ENCODE measurements at regions not wholly inside any gene's neighbourhood (a gene's known extent, or its start where the extent isn't known, plus 50 kb on each side); places are given as distances from the start of the nearest gene placed in this dataset.
"Not testable (repeated sequence)": the region's sequence is repeated elsewhere in the genome, so short reads cannot be mapped to it uniquely, and the experiment has no call there.

DNA sequence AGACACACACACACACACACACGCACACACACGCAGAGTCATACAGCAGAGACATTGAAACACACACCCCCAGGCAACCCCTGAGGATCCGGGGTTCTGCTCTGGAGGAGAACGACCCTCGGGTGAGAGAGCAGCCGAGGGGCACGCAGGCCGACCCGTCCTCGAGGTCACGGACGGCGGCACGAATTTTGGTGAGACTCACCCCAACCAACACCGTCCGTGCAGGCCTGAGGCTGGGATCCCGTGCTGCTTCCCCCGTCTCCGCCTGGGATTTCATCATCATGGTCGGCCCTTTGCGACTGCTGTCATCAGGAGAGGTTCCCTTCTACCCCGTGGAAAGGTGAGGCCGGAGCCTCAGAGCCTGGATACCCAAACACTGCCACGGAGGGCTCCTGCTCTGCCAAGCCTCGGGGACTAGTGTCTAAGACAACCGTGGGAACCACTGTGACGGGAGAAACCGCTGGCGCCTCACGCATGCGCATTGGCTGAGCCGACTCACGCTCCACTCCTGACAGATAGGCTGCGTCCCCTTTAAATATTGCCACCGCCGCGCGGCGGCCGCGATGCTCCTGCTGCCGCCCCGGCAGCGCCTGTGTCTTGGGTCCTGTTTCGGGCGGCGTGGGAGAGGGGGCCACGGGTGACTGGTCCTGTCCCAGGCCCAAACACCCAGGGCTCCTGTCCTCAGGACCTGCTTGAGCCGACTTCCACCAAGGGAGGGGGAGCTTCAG, 699.1 kb upstream of the TPTE start:
- not testable (repeated sequence) for H3K4me3 ChIP-seq (ENCODE audit: insufficient read depth, low read depth, low read length); H3K27me3 ChIP-seq (ENCODE audit: control insufficient read depth, insufficient read depth, low read length); DNase-seq; H3K36me3 ChIP-seq (replicated peaks; ENCODE audit: control insufficient read depth, insufficient read depth, low read length)

DNA sequence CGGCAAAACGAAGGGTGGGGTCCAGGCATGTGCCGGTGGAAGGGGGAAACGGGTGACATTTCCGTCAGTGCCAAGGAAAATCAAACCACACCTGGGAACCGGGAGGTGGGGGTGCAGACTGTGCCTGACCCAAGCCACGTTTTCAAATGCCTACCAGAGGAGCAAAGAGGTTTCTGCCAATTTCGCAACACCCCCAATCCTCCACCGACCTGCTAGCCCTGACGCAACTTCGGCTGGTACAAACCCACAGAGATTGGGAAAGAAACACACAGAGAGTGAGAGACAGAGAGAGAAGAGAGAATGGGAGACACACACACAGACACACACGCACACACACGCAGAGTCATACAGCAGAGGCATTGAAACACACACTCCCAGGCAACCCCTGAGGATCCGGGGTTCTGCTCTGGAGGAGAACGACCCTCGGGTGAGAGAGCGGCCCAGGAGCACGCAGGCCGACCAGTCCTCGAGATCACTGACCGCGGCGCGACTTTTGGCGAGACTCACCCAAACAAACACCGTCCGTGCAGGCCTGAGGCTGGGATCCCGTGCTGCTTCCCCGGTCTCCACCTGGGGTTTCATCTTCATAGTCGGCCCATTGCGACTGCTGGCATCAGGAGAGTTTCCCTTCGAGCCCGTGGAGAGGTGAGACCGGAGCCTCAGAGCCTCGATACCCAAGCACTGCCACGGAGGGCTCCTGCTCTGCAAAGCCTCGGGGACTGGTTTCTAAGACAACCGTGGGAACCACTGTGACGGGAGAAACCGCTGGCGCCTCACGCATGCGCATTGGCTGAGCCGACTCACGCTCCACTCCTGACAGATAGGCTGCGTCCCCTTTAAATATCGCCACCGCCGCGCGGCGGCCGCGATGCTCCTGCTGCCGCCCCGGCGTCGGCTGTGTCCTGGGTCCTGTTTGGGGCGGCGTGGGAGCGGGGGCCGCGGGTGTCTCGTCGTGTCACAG, 697.9 kb upstream of the TPTE start:
- H3K4me3 ChIP-seq (ENCODE audit: insufficient read depth, low read depth, low read length); H3K27me3 ChIP-seq (ENCODE audit: control insufficient read depth, insufficient read depth, low read length); H3K36me3 ChIP-seq (replicated peaks; ENCODE audit: control insufficient read depth, insufficient read depth, low read length): not testable (repeated sequence)
- DNase-seq: peak; percentile 1

DNA sequence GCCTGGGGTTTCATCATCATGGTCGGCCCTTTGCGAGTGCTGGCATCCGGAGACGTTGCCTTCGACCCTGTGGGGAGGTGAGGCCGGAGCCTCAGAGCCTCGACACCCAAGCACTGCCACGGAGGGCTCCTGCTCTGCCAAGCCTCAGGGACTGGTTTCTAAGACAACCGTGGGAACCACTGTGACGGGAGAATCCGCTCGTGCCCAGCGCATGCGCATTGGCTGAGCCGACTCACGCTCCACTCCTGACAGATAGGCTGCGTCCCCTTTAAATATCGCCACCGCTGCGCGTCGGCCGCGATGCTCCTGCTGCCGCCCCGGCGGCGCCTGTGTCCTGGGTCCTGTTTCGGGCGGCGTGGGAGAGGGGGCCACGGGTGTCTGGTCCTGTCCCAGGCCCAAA, 690.6 kb upstream of the TPTE start:
- not testable (repeated sequence) for H3K27me3 ChIP-seq (ENCODE audit: control insufficient read depth, insufficient read depth, low read length); H3K36me3 ChIP-seq (replicated peaks; ENCODE audit: control insufficient read depth, insufficient read depth, low read length); H3K4me3 ChIP-seq (ENCODE audit: insufficient read depth, low read depth, low read length); DNase-seq

DNA sequence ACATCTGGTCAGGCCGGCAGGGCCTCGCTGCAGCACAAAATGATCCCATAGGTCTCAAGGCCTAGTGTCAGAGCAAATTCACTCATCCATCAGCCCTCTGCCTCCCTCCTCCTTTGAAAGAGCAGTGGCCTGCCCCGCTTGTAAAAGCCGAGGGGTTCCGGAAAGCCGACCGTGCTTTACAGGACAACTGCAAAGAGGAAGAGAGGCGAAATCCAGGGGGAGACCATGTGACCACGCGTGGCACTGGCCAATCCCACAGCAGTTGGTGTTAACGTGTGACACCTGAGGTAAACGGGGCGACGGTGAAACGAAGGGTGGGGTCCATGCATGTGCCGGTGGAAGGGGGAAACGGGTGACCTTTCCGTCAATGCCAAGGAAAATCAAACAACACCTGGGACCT, 688.6 kb upstream of the TPTE start:
- DNase-seq; H3K36me3 ChIP-seq (replicated peaks; ENCODE audit: control insufficient read depth, insufficient read depth, low read length); H3K27me3 ChIP-seq (ENCODE audit: control insufficient read depth, insufficient read depth, low read length); H3K4me3 ChIP-seq (ENCODE audit: insufficient read depth, low read depth, low read length): not testable (repeated sequence)

DNA sequence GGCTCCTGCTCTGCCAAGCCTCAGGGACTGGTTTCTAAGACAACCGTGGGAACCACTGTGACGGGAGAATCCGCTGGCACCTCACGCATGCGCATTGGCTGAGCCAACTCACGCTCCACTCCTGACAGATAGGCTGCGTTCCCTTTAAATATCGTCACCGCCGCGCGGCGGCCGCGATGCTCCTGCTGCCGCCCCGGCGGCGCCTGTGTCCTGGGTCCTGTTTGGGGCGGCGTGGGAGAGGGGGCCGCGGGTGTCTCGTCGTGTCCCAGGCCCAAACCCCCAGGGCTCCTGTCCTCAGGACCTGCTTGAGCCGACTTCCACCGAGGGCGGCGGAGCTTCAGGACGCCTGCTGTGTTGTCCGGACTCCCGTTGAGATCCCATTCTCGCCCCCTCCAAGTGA, 684.8 kb upstream of the TPTE start:
- not testable (repeated sequence) for H3K4me3 ChIP-seq (ENCODE audit: insufficient read depth, low read depth, low read length); DNase-seq; H3K27me3 ChIP-seq (ENCODE audit: control insufficient read depth, insufficient read depth, low read length); H3K36me3 ChIP-seq (replicated peaks; ENCODE audit: control insufficient read depth, insufficient read depth, low read length)

DNA sequence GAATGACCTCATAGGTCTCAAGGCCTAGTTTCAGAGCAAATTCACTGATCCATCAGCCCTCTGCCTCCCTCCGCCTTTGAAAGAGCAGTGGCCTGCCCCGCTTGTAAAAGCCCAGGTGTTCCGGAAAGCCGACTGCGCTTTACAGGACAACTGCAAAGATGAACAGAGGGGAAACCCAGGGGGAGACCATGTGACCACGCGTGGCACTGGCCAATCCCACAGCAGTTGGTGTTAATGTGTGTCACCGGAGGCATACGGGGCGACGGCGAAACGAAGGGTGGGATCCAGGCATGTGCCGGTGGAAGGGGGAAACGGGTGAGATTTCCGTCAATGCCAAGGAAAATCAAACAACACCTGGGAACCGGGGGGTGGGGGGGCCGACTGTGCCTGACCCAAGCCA, 684.4 kb upstream of the TPTE start:
- DNase-seq; H3K4me3 ChIP-seq (ENCODE audit: insufficient read depth, low read depth, low read length); H3K27me3 ChIP-seq (ENCODE audit: control insufficient read depth, insufficient read depth, low read length); H3K36me3 ChIP-seq (replicated peaks; ENCODE audit: control insufficient read depth, insufficient read depth, low read length): not testable (repeated sequence)

DNA sequence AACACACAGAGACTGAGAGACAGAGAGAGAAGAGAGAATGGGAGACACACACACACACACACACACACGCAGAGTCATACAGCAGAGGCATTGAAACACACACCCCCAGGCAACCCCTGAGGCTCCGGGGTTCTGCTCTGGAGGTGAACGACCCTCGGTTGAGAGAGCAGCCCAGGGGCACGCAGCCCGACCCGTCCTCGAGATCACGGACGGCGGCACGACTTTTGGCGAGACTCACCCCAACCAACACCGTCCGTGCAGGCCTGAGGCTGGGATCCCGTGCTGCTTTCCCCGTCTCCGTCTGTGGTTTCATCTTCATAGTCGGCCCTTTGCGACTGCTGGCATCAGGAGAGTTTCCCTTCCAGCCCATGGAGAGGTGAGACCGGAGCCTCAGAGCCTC, 683.9 kb upstream of the TPTE start:
- H3K4me3 ChIP-seq (ENCODE audit: insufficient read depth, low read depth, low read length); H3K36me3 ChIP-seq (replicated peaks; ENCODE audit: control insufficient read depth, insufficient read depth, low read length); DNase-seq; H3K27me3 ChIP-seq (ENCODE audit: control insufficient read depth, insufficient read depth, low read length): not testable (repeated sequence)

DNA sequence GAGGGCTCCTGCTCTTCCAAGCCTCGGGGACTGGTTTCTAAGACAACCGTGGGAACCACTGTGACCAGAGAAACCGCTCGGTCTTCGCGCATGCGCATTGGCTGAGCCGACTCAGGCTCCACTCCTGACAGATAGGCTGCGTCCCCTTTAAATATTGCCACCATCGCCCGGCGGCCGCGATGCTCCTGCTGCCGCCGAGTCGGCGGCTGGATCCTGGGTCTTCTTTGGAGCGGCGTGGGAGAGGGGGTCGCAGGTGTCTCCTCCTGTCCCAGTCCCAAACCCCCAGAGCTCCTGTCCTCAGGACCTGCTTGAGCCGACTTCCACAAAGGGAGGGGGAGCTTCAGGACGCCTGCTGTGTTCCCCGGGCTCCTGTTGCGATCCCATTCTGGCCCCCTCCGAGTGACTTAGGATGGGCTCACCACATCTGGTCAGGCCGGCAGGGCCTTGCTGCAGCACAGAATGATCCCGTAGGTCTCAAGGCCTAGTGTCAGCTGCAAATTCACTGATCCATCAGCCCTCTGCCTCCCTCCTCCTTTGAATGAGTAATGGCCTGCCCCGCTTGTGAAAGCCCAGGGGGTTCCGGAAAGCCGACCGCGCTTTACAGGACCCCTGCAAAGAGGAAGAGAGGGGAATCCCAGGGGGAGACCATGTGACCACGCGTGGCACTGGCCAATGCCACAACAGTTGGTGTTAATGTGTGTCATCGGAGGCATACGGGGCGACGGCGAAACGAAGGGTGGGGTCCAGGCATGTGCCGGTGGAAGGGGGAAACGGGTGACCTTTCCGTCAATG, 683.2 kb upstream of the TPTE start:
- Histone ChIP-seq H3K27me3 (ENCODE audit: control insufficient read depth, insufficient read depth, low read length) (no peaks in the 10 kb centered on the region), H3K4me3 (ENCODE audit: insufficient read depth, low read depth, low read length) (no peak overlapping the region), H3K36me3 (replicated peaks; ENCODE audit: control insufficient read depth, insufficient read depth, low read length) (no peaks in the 10 kb centered on the region)
- peak; percentile 20 for DNase-seq

DNA sequence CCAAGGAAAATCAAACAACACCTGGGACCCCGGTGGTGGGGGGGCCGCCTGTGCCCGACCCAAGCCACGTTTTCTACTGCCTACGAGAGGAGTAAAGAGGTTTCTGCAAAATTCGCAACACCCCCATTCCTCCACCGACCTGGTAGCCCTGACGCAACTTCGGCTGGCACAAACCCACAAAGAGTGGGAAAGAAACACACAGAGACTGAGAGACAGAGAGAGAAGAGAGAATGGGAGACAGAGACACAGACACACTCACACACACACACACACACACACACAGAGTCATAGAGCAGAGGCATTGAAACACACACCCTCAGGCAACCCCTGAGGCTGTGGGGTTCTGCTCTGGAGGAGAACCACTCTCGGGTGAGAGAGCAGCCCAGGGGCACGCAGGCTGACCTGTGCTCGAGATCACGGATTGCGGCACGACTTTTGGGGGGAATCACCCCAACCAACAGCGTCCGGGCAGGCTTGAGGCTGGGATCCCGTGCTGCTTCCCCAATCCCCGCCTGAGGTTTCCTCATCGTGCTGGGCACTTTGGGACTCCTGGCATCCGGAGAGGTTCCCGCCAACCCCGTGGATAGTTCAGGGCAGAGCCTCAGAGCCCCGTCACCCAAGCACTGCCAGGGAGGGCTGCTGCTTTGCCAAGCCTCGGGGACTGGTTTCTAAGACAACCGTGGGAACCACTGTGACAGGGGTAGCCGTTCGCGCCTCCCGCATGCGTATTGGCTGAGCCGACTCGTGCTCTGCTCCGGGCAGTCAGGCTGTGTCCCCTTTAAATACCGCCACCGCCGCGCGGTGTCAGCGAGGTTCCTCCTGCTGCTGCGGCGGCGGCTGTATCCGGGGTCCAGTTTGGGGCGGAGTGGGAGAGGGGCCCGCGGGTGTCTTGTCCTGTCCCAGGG, 682.4 kb upstream of the TPTE start:
- Histone ChIP-seq H3K27me3 (ENCODE audit: control insufficient read depth, insufficient read depth, low read length) (no peaks in the 10 kb centered on the region), H3K4me3 (ENCODE audit: insufficient read depth, low read depth, low read length) (no peak overlapping the region), H3K36me3 (replicated peaks; ENCODE audit: control insufficient read depth, insufficient read depth, low read length) (no peaks in the 10 kb centered on the region)
- DNase-seq: peak; percentile 31

DNA sequence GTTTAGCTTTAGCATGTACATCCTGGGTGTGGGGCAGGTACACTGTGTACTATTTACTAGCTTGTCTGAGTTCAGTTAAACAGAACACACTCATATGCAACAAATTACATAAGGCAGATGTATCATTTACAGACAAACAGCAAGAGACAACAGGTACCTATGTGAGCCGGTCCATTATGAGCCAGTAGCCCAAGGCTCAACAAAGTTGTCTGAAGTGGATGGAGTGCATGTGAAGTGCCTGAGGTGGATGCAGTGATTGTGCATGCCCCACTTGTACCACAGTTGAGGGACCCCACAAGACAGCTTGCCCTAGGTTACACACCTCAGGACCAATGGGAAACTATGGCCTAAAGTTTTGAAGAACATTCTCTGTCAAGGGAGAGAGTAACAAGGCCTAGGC, 677.3 kb upstream of the TPTE start:
- H3K36me3 ChIP-seq (replicated peaks; ENCODE audit: control insufficient read depth, insufficient read depth, low read length); H3K27me3 ChIP-seq (ENCODE audit: control insufficient read depth, insufficient read depth, low read length); DNase-seq; H3K4me3 ChIP-seq (ENCODE audit: insufficient read depth, low read depth, low read length): not testable (repeated sequence)

DNA sequence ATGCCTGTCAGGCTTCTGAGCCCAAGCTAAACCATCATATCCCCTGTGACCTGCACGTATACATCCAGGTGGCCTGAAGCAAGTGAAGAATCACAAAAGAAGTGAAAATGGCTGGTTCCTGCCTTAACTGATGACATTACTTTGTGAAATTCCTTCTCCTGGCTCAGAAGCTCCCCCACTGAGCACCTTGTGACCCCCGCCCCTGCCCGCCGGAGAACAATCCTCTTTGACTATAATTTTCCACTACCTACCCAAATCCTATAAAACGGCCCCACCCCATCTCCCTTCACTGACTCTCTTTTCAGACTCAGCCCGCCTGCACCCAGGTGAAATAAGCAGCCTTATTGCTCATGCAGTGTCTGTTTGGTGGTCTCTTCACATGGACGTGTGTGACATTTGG, 673.9 kb upstream of the TPTE start:
- not testable (repeated sequence) for H3K36me3 ChIP-seq (replicated peaks; ENCODE audit: control insufficient read depth, insufficient read depth, low read length); H3K27me3 ChIP-seq (ENCODE audit: control insufficient read depth, insufficient read depth, low read length); DNase-seq; H3K4me3 ChIP-seq (ENCODE audit: insufficient read depth, low read depth, low read length)

DNA sequence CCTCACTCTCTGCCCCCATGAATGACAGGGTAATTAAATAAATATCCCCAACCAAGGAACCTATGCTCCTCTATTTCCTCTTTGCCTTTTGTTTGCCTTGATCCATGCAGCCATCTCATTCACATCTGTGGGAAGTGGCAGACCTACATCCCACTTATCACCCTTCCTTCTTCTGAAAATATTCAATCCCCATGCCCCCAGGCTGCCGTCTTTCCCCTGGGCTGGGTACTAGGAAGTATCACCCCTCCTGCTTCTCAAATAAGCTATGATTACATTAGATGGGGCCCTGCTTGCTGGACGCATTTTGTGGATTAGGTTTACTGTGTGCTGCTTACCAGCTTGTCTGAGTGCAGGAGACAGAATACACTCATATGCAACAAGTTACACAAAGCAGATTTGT, 670.2 kb upstream of the TPTE start:
- not testable (repeated sequence) for H3K4me3 ChIP-seq (ENCODE audit: insufficient read depth, low read depth, low read length); DNase-seq; H3K36me3 ChIP-seq (replicated peaks; ENCODE audit: control insufficient read depth, insufficient read depth, low read length); H3K27me3 ChIP-seq (ENCODE audit: control insufficient read depth, insufficient read depth, low read length)

DNA sequence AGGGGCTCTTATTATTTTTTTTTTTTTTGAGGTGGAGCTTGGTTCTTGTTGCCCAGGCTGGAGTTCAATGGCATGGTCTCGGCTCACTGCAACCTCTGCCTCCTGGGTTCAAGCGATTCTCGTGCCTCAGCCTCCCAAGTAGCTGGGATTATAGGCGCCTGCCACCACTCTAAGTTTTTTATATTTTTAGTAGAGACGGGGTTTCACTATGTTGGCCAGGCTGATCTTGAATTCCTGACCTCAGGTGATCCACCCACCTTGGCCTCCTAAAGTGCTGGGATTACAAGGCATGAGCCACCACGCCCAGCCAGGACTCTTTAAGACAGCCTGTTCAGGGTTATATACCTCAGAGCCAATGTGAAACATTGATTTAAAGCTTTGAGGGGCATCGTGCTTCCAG, 669.7 kb upstream of the TPTE start:
- H3K4me3 ChIP-seq (ENCODE audit: insufficient read depth, low read depth, low read length); H3K36me3 ChIP-seq (replicated peaks; ENCODE audit: control insufficient read depth, insufficient read depth, low read length); H3K27me3 ChIP-seq (ENCODE audit: control insufficient read depth, insufficient read depth, low read length); DNase-seq: not testable (repeated sequence)

DNA sequence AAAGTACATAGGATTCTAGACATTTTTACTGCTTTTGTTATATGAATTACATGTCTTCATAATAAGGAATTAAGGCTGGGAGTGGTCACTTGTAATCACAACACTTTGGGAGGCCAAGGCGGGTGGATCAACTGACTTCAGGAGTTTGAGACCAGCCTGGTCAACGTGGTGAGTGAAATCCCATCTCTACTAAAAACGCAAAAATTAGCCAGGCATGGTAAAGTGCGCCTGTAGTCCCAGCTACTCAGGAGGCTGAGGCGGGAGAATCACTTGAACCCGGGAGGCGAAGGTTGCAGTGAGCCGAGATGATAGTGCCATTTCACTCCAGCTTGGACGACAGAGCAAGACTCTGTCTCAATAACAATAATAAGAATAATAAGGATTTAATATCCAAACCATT, 663.8 kb upstream of the TPTE start:
- DNase-seq; H3K4me3 ChIP-seq (ENCODE audit: insufficient read depth, low read depth, low read length); H3K27me3 ChIP-seq (ENCODE audit: control insufficient read depth, insufficient read depth, low read length); H3K36me3 ChIP-seq (replicated peaks; ENCODE audit: control insufficient read depth, insufficient read depth, low read length): not testable (repeated sequence)
